ENCODE measurements at regions not wholly inside any gene's neighbourhood (a gene's known extent, or its start where the extent isn't known, plus 50 kb on each side); places are given as distances from the start of the nearest gene placed in this dataset.
"Not testable (repeated sequence)": the region's sequence is repeated elsewhere in the genome, so short reads cannot be mapped to it uniquely, and the experiment has no call there.

GRCh38 chr15:21357056-21357455 lies 83.2 kb downstream of the POTEB3 start:
- DNase-seq, result peak; percentile 1

GRCh38 chr15:21355944-21356343 lies 84.4 kb downstream of the POTEB3 start:
- DNase-seq, result not testable (repeated sequence)

- not testable (repeated sequence) for DNase-seq
Observed at GRCh38 chr15:21354597-21354996, 85.7 kb downstream of the POTEB3 start.

- DNase-seq, result not testable (repeated sequence)
Observed at GRCh38 chr15:21352670-21353318, 87.5 kb downstream of the POTEB3 start.

- DNase-seq, result not testable (repeated sequence)
Observed at GRCh38 chr15:21344960-21345359, 95.3 kb downstream of the POTEB3 start.

GRCh38 chr15:21344500-21344899 lies 95.8 kb downstream of the POTEB3 start:
- DNase-seq, result not testable (repeated sequence)

GRCh38 chr15:21337028-21337427 lies 103.3 kb downstream of the POTEB3 start:
- not testable (repeated sequence) for DNase-seq

- DNase-seq, result not testable (repeated sequence)
Observed at GRCh38 chr15:21324720-21325460, 115.4 kb downstream of the POTEB3 start.

GRCh38 chr15:21284353-21284752 lies 155.9 kb downstream of the POTEB3 start:
- not testable (repeated sequence) for DNase-seq

- DNase-seq, result not testable (repeated sequence)
Observed at GRCh38 chr15:21283210-21283609, 157.1 kb downstream of the POTEB3 start.

- not testable (repeated sequence) for DNase-seq
Observed at GRCh38 chr15:21280272-21280671, 160.0 kb downstream of the POTEB3 start.

- not testable (repeated sequence) for DNase-seq
Observed at GRCh38 chr15:21272176-21272982, 167.9 kb downstream of the POTEB3 start.

- DNase-seq, result no peak
Observed at GRCh38 chr15:21271566-21271965, 168.7 kb downstream of the POTEB3 start.

GRCh38 chr15:21270474-21270873 lies 169.8 kb downstream of the POTEB3 start:
- peak; percentile 50 for DNase-seq

GRCh38 chr15:21269673-21270072 lies 170.6 kb downstream of the POTEB3 start:
- not testable (repeated sequence) for DNase-seq

GRCh38 chr15:21269121-21269520 lies 171.2 kb downstream of the POTEB3 start:
- no peak for DNase-seq

GRCh38 chr15:21268436-21268940 lies 171.8 kb downstream of the POTEB3 start:
- no peak for DNase-seq

GRCh38 chr15:21267671-21268395 lies 172.5 kb downstream of the POTEB3 start:
- DNase-seq, result no peak

- DNase-seq, result no peak
Observed at GRCh38 chr15:21267226-21267625, 173.1 kb downstream of the POTEB3 start.

GRCh38 chr15:21265628-21266027 lies 174.7 kb downstream of the POTEB3 start:
- not testable (repeated sequence) for DNase-seq

- no peak for DNase-seq
Observed at GRCh38 chr15:21262851-21263425, 177.4 kb downstream of the POTEB3 start.
